Chondrocyte (in vitro differentiated cells): ENCODE measurements at regions not wholly inside any gene's neighbourhood (a gene's known extent, or its start where the extent isn't known, plus 50 kb on each side); places are given as distances from the start of the nearest gene placed in this dataset.

Source experiments
- DNase-seq: peaks from one replicate; pipeline ENCODE4 v3.0.0; 2021; ENCODE audit warnings: mixed read lengths, low spot score
- H3K27ac Mint-ChIP-seq: one replicate; pipeline ENCODE4 v1.8.0; 2021; ENCODE audit warnings: mild to moderate bottlenecking, moderate library complexity, mixed read lengths; ENCODE audit not compliant: unreplicated experiment
- H3K27me3 Mint-ChIP-seq: 2 replicates; pipeline ENCODE4 v1.8.0; 2021; ENCODE audit warnings: low read depth, mixed read lengths
- H3K36me3 Mint-ChIP-seq: 2 replicates; pipeline ENCODE4 v1.8.0; 2021; ENCODE audit warnings: low read depth, mixed read lengths
- H3K4me1 Mint-ChIP-seq: 2 replicates; pipeline ENCODE4 v1.8.0; 2021; ENCODE audit warnings: low read depth, mild to moderate bottlenecking, mixed read lengths
- H3K4me3 Mint-ChIP-seq: one replicate; pipeline ENCODE4 v1.8.0; 2021; ENCODE audit warnings: mild to moderate bottlenecking, moderate library complexity, mixed read lengths; ENCODE audit not compliant: unreplicated experiment
- H3K9me3 Mint-ChIP-seq: 2 replicates; pipeline ENCODE4 v1.8.0; 2021; ENCODE audit warnings: low read depth, mixed read lengths
- TF ChIP-seq, protein P1 (sequence below): fragments of 200-600 bp; sonication (generic); IDR thresholded peaks from 2 replicates; pipeline ENCODE4 v1.5.0; 2021; ENCODE audit warnings: antibody characterized with exemption, mild to moderate bottlenecking, moderate library complexity

DNA sequence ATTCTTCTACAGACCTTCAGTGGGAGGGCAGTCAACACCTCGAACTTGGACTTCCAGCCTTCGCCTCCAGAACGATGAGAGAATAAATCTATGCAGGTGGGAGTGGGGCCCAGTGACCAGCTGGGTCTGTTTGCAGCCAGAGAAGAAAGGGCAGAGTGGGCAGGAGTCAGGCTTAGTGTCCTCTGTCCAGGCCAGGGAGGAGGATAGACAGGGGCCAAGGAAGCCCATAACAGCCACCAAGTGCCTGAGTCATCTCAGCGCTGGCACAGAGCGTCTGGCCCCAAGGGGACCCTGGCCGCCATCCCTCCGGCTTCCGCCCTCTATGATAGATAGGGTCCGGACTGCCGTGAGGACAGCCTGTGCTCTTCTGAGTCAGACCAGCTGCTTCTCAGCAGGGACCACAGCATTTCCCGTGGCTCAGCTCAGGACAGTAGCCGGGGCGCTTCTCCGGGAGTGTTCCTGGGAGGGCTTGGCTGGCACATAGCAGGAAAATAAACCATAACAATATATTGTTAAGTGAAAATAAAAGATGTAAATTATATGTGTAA, 133.1 kb upstream of the C1orf174 start:
- Mint-ChIP-seq H3K4me1 (no peaks in the 10 kb centered on the region), H3K4me3 (no peak overlapping the region), H3K27ac (no peak overlapping the region), H3K9me3 (peaks cover 14% of the 10 kb centered on the region), H3K27me3 (peaks cover 2% of the 10 kb centered on the region), H3K36me3 (no peaks in the 10 kb centered on the region)
- no peak for DNase-seq
- TF ChIP-seq, protein P1, sequence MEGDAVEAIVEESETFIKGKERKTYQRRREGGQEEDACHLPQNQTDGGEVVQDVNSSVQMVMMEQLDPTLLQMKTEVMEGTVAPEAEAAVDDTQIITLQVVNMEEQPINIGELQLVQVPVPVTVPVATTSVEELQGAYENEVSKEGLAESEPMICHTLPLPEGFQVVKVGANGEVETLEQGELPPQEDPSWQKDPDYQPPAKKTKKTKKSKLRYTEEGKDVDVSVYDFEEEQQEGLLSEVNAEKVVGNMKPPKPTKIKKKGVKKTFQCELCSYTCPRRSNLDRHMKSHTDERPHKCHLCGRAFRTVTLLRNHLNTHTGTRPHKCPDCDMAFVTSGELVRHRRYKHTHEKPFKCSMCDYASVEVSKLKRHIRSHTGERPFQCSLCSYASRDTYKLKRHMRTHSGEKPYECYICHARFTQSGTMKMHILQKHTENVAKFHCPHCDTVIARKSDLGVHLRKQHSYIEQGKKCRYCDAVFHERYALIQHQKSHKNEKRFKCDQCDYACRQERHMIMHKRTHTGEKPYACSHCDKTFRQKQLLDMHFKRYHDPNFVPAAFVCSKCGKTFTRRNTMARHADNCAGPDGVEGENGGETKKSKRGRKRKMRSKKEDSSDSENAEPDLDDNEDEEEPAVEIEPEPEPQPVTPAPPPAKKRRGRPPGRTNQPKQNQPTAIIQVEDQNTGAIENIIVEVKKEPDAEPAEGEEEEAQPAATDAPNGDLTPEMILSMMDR = no peak

DNA sequence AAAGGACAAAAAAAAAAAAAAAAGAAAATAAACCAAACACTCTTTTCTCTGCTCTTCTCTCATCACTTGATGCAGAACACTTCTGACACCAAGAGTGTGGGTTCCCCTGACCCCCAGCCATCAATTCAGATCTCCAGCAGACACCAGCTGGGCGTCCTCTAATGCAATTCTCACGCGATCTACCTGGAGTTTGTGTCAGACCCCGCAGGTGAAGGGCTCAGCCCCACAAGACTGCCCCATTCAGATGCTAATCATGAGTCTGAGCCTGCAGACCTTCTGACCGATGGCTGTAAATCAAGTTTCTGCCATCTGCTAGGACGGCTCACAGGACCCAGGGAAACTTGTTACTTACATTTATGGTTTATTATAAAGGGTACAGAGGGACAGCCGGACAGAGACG, 133.6 kb upstream of the C1orf174 start:
- Mint-ChIP-seq H3K4me1 (no peaks in the 10 kb centered on the region), H3K4me3 (no peak overlapping the region), H3K27ac (no peak overlapping the region), H3K9me3 (peaks cover 14% of the 10 kb centered on the region), H3K36me3 (no peaks in the 10 kb centered on the region), H3K27me3 (peaks cover 2% of the 10 kb centered on the region)
- TF ChIP-seq, protein P1 = no peak
- DNase-seq = no peak

DNA sequence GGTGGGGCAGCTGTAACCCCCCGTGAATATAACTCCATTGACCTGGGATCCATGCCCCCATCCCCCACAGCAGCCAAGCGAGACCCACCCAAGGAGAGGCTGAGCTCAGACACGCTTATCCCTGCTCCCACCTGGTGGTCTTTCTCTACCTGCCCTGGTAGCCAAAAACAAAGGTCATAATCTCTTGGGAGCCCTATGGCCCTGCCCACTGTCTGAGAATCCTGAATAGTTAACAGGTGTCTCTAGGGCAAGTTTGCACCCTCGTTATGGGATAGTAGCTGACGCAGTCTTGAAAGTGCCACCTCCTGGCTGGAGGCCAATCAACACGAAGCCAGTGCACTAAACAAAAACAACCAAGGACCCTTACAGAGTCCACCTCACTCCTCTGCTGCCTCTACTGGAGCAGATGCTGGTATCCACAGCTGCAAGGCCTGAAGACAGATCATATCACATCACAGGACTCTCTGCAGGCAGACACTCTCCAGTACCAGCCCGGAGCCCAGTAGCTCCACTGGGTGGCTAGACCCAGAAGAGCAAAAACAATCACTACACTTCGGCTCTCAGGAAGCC, 134.3 kb upstream of the C1orf174 start:
- H3K27ac Mint-ChIP-seq = no peak overlapping the region
- no peaks in the 10 kb centered on the region for H3K4me1 Mint-ChIP-seq
- H3K4me3 Mint-ChIP-seq = no peak overlapping the region
- TF ChIP-seq, protein P1 = no peak
- DNase-seq = no peak
- no peaks in the 10 kb centered on the region for H3K36me3 Mint-ChIP-seq
- peaks cover 18% of the 10 kb centered on the region for H3K9me3 Mint-ChIP-seq
- H3K27me3 Mint-ChIP-seq = peaks cover 2% of the 10 kb centered on the region

DNA sequence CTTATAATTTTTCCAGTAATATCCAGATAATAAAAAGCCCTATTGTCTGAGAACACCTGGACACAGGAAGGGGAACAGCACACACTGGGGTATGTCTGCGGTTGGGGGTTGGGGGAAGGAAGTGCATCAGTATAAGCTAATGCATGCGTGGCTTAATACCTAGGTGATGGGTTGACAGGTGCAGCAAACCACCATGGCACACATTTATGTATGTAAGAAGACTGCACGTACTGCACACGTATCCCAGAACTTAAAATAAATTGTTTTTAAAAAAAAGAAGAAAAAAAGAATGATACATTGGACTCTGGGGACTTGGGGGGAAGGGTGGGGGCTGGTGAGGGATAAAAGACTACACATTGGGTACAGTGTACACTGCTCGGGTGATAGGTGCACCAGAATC, 144.9 kb upstream of the C1orf174 start:
- TF ChIP-seq, protein P1 = no peak
- Mint-ChIP-seq H3K4me1 (no peaks in the 10 kb centered on the region), H3K27me3 (no peaks in the 10 kb centered on the region), H3K9me3 (peaks cover 3% of the 10 kb centered on the region), H3K36me3 (no peaks in the 10 kb centered on the region), H3K27ac (no peak overlapping the region), H3K4me3 (no peak overlapping the region)
- DNase-seq = no peak

DNA sequence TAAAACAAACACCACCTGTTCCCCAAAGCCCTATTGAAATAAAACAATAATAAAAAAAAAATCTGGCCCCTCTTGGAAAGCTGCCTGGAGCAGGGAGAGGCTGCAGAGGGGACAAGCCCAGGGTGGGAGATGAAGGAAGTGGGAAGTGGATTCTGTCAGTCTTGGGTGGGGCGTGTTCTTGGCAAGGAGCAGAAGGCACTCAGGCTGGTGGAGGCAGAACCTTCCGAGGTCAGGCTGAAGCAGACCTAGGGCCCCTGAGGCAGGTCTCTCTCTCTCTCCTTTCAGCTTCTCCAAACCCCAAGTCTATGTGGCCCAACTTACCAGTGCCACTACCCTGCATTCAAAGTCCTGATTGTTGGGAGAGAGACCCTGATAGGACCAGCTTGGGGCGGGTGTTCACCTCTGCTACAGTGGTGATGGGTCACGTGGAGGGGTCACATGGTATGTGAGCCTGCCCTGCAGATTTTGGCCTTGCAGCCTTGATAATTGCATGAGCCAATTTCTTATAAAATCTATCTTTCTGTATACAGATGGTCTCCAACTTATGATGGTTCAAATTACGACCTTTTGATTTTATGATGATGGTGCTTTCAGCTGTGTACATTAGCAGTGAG, 145.4 kb upstream of the C1orf174 start:
- no peak overlapping the region for H3K4me3 Mint-ChIP-seq
- H3K27me3 Mint-ChIP-seq = no peaks in the 10 kb centered on the region
- TF ChIP-seq, protein P1 = no peak
- no peaks in the 10 kb centered on the region for H3K36me3 Mint-ChIP-seq
- no peak overlapping the region for H3K27ac Mint-ChIP-seq
- H3K4me1 Mint-ChIP-seq = no peaks in the 10 kb centered on the region
- no peak for DNase-seq
- H3K9me3 Mint-ChIP-seq = peaks cover 3% of the 10 kb centered on the region
